GM19328 (cell line): ENCODE measurements at regions not wholly inside any gene's neighbourhood (a gene's known extent, or its start where the extent isn't known, plus 50 kb on each side); places are given as distances from the start of the nearest gene placed in this dataset.

ENCODE experiments used
- ATAC-seq: cut with Tn5 transposase; IDR thresholded peaks from one replicate; pipeline ENCODE4 v1.9.1; 2021; ENCODE audit warnings: mild to moderate bottlenecking, moderate library complexity; ENCODE audit not compliant: unreplicated experiment

- no peak for ATAC-seq
These were observed 322.7 kb upstream of the PFKP start for GRCh38 chr10:2744547-2745200.

GRCh38 chr10:2734603-2735002, 332.7 kb upstream of the PFKP start:
- no peak for ATAC-seq

- no peak for ATAC-seq
These were observed 333.9 kb upstream of the PFKP start for GRCh38 chr10:2733278-2733963.

- no peak for ATAC-seq
These were observed 335.4 kb upstream of the PFKP start for GRCh38 chr10:2731940-2732339.

- no peak for ATAC-seq
These were observed 338.2 kb upstream of the PFKP start for GRCh38 chr10:2729197-2729596.

GRCh38 chr10:2728087-2728486, 339.3 kb upstream of the PFKP start:
- no peak for ATAC-seq

- ATAC-seq, result no peak
These were observed 350.8 kb upstream of the PFKP start for GRCh38 chr10:2716596-2716995.

- ATAC-seq, result no peak
These were observed 352.8 kb upstream of the PFKP start for GRCh38 chr10:2714597-2714996.

- ATAC-seq, result no peak
These were observed 363.4 kb upstream of the PFKP start for GRCh38 chr10:2703953-2704352.

GRCh38 chr10:2701802-2702201, 365.5 kb upstream of the PFKP start:
- no peak for ATAC-seq

GRCh38 chr10:2700626-2701305, 366.6 kb upstream of the PFKP start:
- no peak for ATAC-seq

GRCh38 chr10:2688958-2689357, 378.4 kb upstream of the PFKP start:
- ATAC-seq, result no peak

- no peak for ATAC-seq
These were observed 380.7 kb upstream of the PFKP start for GRCh38 chr10:2686691-2687090.

- ATAC-seq, result no peak
These were observed 384.9 kb upstream of the PFKP start for GRCh38 chr10:2682491-2682890.

- no peak for ATAC-seq
These were observed 385.5 kb upstream of the PFKP start for GRCh38 chr10:2681891-2682290.

- ATAC-seq, result no peak
These were observed 386.5 kb upstream of the PFKP start for GRCh38 chr10:2680821-2681220.

GRCh38 chr10:2679646-2680045, 387.7 kb upstream of the PFKP start:
- no peak for ATAC-seq

GRCh38 chr10:2676455-2676854, 390.9 kb upstream of the PFKP start:
- no peak for ATAC-seq

- ATAC-seq, result no peak
These were observed 392.9 kb upstream of the PFKP start for GRCh38 chr10:2674451-2674850.

GRCh38 chr10:2670864-2671263, 396.5 kb upstream of the PFKP start:
- no peak for ATAC-seq

GRCh38 chr10:2665772-2666171, 401.6 kb upstream of the PFKP start:
- ATAC-seq, result no peak

GRCh38 chr10:2660276-2660675, 407.1 kb upstream of the PFKP start:
- ATAC-seq, result no peak
